Suprapubic skin (tissue), 4 donors: ENCODE measurements at regions not wholly inside any gene's neighbourhood (a gene's known extent, or its start where the extent isn't known, plus 50 kb on each side); places are given as distances from the start of the nearest gene placed in this dataset.

Experiments
- CTCF ChIP-seq, 2 donors: fragments of 200-600 bp in 1 of 2; fragments of 450-650 bp in 1 of 2; sonication (generic) in 1 of 2; IDR thresholded peaks; one replicate each; pipeline ENCODE4 v1.5.1; 2016 to 2019; ENCODE audit warnings: antibody characterized with exemption in 2 of 2, mild to moderate bottlenecking in 1 of 2, moderate library complexity in 1 of 2
- POLR2A ChIP-seq, 2 donors: fragments of 450-650 bp; IDR thresholded peaks; one replicate each; pipeline ENCODE4 v1.6.1; 2017; ENCODE audit warnings: antibody characterized with exemption in 2 of 2, mild to moderate bottlenecking in 2 of 2, moderate library complexity in 2 of 2
- POLR2AphosphoS5 ChIP-seq, 3 donors: sonication (generic); formaldehyde crosslinking; IDR thresholded peaks; one replicate each; pipeline ENCODE4 v1.6.1; 2017; ENCODE audit warnings: antibody characterized with exemption in 3 of 3

GRCh38 chr10:84681781-84682180 is 353.4 kb downstream of the CCSER2 start:
- no peak for TF ChIP-seq POLR2A (IDR thresholded peaks at IDR 0.05)
- TF ChIP-seq CTCF (IDR thresholded peaks at IDR 0.05), result no peak
- no peak for TF ChIP-seq POLR2AphosphoS5 (IDR thresholded peaks at IDR 0.05)
